GM21526 (cell line): ENCODE measurements at regions not wholly inside any gene's neighbourhood (a gene's known extent, or its start where the extent isn't known, plus 50 kb on each side); places are given as distances from the start of the nearest gene placed in this dataset.
A peak's percentile ranks its signal among the peaks of the same experiment; 100 is the strongest.
"Not testable (repeated sequence)": the region's sequence is repeated elsewhere in the genome, so short reads cannot be mapped to it uniquely, and the experiment has no call there.

Experiments used
- ATAC-seq: cut with Tn5 transposase; IDR thresholded peaks from one replicate; pipeline ENCODE4 v1.9.1; 2021; ENCODE audit warnings: moderate library complexity; ENCODE audit not compliant: unreplicated experiment, low FRiP score

- no peak for ATAC-seq
These were observed 109.0 kb downstream of the ANXA3 start for GRCh38 chr4:78660559-78660958.

GRCh38 chr4:78661086-78661690 is 109.6 kb downstream of the ANXA3 start:
- no peak for ATAC-seq

- ATAC-seq, result peak; percentile 77
These were observed 110.5 kb downstream of the ANXA3 start for GRCh38 chr4:78661921-78662521.

GRCh38 chr4:78662658-78663057 is 111.1 kb downstream of the ANXA3 start:
- ATAC-seq, result no peak

- not testable (repeated sequence) for ATAC-seq
These were observed 111.9 kb upstream of the BMP2K start for GRCh38 chr4:78664296-78664695.

- no peak for ATAC-seq
These were observed 110.9 kb upstream of the BMP2K start for GRCh38 chr4:78665216-78665770.

GRCh38 chr4:78666830-78667258 is 109.3 kb upstream of the BMP2K start:
- no peak for ATAC-seq

GRCh38 chr4:78667325-78667724 is 108.8 kb upstream of the BMP2K start:
- peak; percentile 27 for ATAC-seq

GRCh38 chr4:78667764-78668163 is 108.4 kb upstream of the BMP2K start:
- peak; percentile 90 for ATAC-seq

- ATAC-seq, result no peak
These were observed 106.7 kb upstream of the BMP2K start for GRCh38 chr4:78669453-78669852.

GRCh38 chr4:78671903-78672815 is 104.0 kb upstream of the BMP2K start:
- no peak for ATAC-seq

- ATAC-seq, result no peak
These were observed 102.8 kb upstream of the BMP2K start for GRCh38 chr4:78673337-78673736.

- no peak for ATAC-seq
These were observed 100.8 kb upstream of the BMP2K start for GRCh38 chr4:78675325-78675724.

GRCh38 chr4:78682070-78682469 is 94.1 kb upstream of the BMP2K start:
- no peak for ATAC-seq

- no peak for ATAC-seq
These were observed 92.8 kb upstream of the BMP2K start for GRCh38 chr4:78683352-78683751.

GRCh38 chr4:78684325-78685079 is 91.6 kb upstream of the BMP2K start:
- ATAC-seq, result no peak

GRCh38 chr4:78687818-78688217 is 88.3 kb upstream of the BMP2K start:
- ATAC-seq, result no peak

- ATAC-seq, result no peak
These were observed 87.8 kb upstream of the BMP2K start for GRCh38 chr4:78688366-78688765.

- no peak for ATAC-seq
These were observed 86.9 kb upstream of the BMP2K start for GRCh38 chr4:78689261-78689660.

GRCh38 chr4:78689700-78690323 is 86.3 kb upstream of the BMP2K start:
- no peak for ATAC-seq
